Fibroblast of skin of abdomen (primary cell): ENCODE measurements at regions not wholly inside any gene's neighbourhood (a gene's known extent, or its start where the extent isn't known, plus 50 kb on each side); places are given as distances from the start of the nearest gene placed in this dataset.
A peak's percentile ranks its signal among the peaks of the same experiment; 100 is the strongest.

Experiments
- DNase-seq: peaks from one replicate; pipeline ENCODE4 v3.0.0-alpha.2; 2013

- DNase-seq = no peak
Observed at GRCh38 chr1:95679262-95679661, 445.3 kb downstream of the RWDD3 start.

GRCh38 chr1:95685081-95685480, 451.1 kb downstream of the RWDD3 start:
- DNase-seq = no peak

GRCh38 chr1:95686217-95686616, 452.2 kb downstream of the RWDD3 start:
- DNase-seq = no peak

GRCh38 chr1:95699149-95699953, 465.3 kb downstream of the RWDD3 start:
- DNase-seq = no peak

GRCh38 chr1:95701450-95702173, 467.6 kb downstream of the RWDD3 start:
- DNase-seq = no peak

GRCh38 chr1:95703046-95703445, 469.0 kb downstream of the RWDD3 start:
- DNase-seq = no peak

- no peak for DNase-seq
Observed at GRCh38 chr1:95716097-95716496, 482.1 kb downstream of the RWDD3 start.

- DNase-seq = no peak
Observed at GRCh38 chr1:95716550-95716949, 482.5 kb downstream of the RWDD3 start.

GRCh38 chr1:95723346-95723745, 489.3 kb downstream of the RWDD3 start:
- DNase-seq = no peak

GRCh38 chr1:95728841-95729240, 494.8 kb downstream of the RWDD3 start:
- no peak for DNase-seq

GRCh38 chr1:95730986-95731385, 497.0 kb downstream of the RWDD3 start:
- DNase-seq = no peak

GRCh38 chr1:95731466-95731865, 497.5 kb downstream of the RWDD3 start:
- no peak for DNase-seq

GRCh38 chr1:95733031-95733430, 499.0 kb downstream of the RWDD3 start:
- no peak for DNase-seq

- DNase-seq = no peak
Observed at GRCh38 chr1:95733671-95734070, 499.7 kb downstream of the RWDD3 start.

GRCh38 chr1:95734560-95734959, 500.6 kb downstream of the RWDD3 start:
- DNase-seq = no peak

- peak; percentile 71 for DNase-seq
Observed at GRCh38 chr1:95742591-95743089, 508.6 kb downstream of the RWDD3 start.

- no peak for DNase-seq
Observed at GRCh38 chr1:95744731-95745130, 510.7 kb downstream of the RWDD3 start.

GRCh38 chr1:95752515-95753381, 518.7 kb downstream of the RWDD3 start:
- no peak for DNase-seq

- no peak for DNase-seq
Observed at GRCh38 chr1:95753382-95754016, 519.5 kb downstream of the RWDD3 start.

GRCh38 chr1:95754412-95754811, 520.4 kb downstream of the RWDD3 start:
- no peak for DNase-seq

- no peak for DNase-seq
Observed at GRCh38 chr1:95766036-95766435, 532.0 kb downstream of the RWDD3 start.

- DNase-seq = no peak
Observed at GRCh38 chr1:95770581-95770980, 536.6 kb downstream of the RWDD3 start.
